ENCODE measurements at regions not wholly inside any gene's neighbourhood (a gene's known extent, or its start where the extent isn't known, plus 50 kb on each side); places are given as distances from the start of the nearest gene placed in this dataset.

DNA sequence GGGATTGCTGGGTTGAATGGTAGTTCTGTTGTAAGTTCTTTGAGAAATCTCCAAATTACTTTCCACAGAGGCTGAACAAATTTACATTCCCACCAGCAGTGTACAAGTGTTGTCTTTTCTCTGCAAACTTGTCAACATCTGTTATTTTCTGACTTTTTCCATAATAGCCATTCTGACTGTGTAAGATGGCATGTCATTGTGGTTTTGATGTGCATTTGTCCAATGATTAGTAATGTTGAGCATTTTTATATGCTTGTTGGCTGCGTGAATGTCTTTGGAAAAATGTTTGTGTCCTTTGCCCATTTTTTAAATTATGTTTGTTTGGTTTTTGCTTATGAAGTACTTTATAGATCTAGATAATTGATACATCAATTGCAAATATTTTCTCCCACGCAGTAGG, 1025.0 kb downstream of the JRKL start:
- no peak for DNase-seq (ENCODE audit: low read depth)

DNA sequence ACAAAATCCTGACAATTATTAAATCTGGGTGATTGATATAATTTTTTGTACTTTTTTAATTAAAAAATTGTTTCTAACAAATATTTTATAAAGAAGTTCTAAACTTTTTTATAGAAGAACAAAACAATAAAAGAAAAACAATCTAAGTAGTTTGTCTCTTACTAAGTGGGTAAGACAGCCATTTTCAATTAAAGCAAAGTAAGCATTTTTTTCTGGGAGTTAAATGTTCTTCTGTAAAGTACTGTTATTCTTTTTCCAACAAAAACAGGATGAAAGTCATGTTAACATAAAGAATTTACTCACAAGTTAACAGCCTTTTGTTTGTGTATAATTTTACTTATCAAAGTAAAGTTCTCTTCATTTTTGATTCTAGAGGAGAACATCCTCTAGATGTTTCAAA, 1029.9 kb downstream of the JRKL start:
- no peak for DNase-seq (ENCODE audit: low read depth)

DNA sequence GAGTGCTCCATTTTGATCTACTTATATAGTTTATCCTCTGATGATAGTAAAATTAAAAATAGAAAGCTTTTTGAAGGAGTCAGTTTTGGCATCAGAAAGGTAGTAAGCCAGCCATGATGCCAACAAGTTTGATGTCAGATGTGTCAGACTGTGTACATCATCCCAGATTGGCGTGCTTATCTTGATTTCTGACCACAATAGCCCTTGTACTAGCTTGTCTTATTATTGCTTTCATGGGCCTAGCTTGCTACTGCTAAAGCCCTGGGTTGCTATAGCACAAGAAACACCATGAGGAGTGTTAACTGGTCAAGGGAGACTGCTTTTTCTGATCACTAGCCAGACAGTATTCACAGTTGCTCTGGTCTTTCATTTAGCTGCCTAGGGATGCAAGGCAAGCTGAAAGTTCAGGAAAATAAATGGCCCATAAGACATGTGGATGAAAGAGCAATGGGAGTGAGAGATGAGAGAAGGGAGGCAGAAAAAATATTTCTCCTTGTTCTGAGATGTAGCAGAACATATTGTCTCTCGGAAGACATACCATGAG, 1038.5 kb downstream of the JRKL start:
- no peak for DNase-seq (ENCODE audit: low read depth)

DNA sequence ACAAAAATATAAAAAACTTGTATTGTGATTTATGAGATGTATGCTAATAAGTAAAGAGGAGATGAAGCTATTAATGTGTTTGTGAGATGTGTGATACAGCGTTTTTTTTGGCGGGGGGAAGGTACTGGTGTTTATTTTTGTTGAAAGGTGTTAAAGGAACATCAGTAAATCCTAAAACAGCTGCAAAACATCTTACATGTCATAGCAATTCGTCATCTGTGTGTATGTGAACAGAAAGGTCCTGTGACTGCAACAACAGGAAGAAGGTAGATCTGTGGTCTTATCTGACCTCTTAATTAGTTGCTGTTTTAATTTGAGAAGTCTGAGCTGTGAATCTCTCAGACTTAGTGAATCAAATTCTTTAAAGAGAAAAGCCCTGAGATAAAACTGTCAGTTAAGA, 1041.1 kb downstream of the JRKL start:
- DNase-seq (ENCODE audit: low read depth): no peak

DNA sequence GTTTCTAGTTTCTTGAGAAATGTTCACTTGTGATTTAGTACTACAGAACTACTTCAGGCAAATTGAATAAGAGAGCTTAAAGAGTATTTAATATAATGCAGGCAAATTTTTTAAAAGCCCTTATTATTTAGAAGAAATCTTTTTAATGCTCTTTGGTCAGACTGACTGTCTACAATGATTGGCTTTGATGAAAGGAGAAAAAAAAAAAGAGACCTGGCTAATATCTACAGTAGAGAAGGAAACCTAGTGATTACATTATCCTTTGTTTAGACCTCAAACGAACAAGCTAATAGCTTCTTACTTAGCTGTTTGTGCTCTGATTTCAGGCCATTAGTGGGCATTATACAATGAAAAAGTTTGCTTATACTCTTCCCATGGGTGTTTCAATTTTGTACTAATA, 1043.1 kb downstream of the JRKL start:
- no peak for DNase-seq (ENCODE audit: low read depth)

DNA sequence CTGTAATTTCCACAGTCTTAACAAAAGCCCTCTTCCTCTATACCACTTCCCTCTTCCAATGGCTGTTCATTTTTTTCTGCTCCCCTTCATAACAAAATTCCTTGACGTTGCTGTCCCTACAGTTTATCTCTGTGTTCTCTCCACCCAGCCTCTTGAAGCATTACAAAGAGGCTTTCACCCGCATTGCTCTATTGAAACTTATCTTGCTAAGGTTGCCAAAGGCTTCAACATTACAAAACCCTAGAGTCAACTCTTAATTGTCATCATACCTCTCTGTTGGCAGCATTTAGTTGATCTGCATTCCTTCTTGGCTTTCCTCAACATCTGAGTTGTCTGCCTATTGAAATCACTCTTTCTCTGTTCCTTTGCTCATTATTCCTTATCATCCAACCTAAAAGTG, 1055.7 kb downstream of the JRKL start:
- no peak for DNase-seq (ENCODE audit: low read depth)

DNA sequence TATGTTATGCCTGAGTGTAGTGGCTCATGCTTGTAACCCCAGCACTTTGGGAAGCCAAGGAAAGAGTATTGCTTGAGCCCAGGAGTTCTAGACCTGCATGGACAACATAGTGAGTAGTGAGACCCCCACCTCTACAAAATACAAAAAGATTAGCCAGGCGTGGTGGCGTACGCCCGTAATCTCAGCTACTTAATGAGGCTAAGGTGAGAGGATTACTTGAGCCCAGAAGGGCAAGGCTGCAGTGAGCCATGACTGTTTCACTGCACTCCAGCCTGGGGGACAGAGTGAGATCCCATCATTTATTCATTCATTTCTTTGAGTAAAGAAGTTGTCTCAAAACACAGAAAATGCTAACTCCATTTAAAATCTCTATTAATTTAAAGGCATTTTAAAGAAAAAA, 1061.6 kb downstream of the JRKL start:
- DNase-seq (ENCODE audit: low read depth): no peak

DNA sequence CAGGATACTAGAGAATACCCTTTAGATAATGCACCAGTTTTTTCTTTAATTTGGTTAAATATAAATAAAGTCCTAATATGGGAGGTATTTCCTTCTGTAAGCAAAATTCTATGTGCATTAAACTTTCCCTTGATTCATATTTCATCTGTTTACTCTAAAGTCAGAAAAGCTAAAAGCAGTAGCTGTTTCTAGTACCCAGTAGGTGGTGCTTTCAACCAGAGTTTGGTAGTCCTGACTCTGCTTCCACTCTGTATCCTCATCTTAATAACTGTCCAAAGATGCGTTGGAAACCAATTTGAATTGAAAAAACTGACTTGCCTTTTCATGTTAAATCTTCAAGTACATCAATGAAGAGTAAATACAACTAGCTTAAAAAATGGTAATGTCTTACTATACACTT, 1065.2 kb downstream of the JRKL start:
- DNase-seq (ENCODE audit: low read depth): no peak

DNA sequence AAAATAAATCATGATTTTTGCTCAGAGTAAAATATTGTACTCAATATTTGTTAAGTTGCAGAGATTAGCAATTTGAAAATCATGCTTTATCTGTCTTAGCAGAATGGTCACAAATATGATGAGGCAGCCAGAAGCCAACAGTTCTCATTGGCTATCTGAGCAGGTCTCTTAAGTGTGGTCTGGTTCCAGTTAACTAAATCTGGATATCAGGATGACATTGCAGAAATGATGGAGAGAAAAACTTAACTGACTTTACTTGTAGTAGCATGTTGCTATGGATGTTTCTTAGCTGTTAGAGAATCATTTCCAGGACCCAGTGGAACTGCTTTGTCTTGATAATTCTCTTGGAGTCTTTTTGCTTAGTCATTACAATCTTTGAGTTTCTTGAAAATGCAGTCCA, 1070.3 kb downstream of the JRKL start:
- no peak for DNase-seq (ENCODE audit: low read depth)

DNA sequence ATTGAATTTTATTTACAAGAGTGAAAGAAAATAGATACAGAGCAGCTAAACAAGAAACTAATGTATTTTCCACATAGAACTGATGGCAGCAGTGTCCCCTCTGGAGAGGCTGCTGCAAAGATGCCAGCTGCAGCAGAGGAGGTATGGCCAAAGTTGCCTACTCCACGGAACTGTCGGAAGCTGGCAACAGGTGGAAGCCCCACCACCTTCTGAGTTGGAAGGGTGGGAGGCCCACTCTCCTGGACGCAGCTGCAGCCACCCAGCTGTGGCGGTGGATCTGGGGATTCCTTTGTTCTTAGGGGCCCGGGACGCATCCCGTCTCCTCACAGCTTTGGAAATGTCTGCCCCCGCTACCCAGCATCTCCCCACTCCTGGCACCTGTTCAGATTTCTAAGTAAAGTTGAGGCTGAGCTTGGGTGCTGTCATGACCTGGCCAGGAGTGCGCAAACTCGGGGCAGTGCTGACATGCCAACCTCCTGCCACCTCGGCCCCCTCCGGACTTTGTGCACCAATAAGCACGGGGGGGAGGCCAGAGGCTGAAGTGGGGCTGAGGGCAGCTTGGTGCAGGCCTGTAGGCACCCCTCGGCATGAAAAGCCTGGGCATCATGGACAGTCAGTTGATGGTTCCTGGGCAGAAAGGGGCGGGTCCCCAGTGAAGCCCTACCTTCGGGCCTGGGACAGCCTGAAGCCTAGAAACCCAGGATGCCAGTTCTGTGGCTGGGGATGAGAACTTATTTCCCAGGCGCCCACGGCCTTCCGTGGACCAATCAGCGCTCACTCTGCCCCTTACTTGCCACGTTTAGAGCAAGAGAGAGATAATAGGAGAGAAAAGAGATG, 1071.4 kb downstream of the JRKL start:
- no peak for DNase-seq (ENCODE audit: low read depth)

DNA sequence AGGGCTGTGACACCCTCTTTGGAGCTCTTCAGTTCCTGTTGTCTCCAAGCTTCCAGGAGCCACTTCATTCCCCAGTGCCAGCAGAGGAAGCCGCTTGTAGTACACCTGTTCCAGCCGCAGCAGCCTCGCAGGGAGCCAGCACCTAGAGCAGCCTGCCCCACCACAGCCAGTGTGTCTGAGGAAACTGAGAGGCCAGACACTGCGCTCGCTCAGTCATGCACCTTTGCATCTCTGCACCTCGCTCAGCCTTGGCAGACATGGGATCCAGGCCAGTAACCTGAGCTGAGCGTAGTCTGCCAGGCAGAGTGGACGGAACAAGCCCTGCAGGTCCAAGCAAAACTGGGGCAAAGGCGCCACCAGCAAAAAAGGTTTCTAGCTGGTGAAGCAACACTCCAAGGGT, 1072.1 kb downstream of the JRKL start:
- DNase-seq (ENCODE audit: low read depth): no peak

DNA sequence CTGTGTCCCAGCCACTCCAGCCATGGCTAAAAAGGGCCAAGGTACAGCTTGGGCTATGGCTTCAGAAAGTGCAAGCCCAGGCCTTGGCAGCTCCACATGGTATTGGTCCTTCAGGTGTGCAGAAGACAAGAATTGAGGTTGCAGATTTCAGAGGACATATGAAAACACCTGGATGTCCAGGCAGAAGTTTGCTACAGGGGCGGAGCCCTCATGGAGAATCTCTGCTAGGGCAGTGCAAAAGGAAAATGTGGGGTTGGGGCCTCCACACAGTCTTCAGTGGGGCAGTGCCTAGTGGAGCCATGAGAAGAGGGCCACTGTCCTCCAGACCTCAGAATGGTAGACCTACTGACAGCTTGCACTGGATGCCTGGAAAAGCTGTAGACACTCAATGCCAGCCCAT, 1074.1 kb downstream of the JRKL start:
- no peak for DNase-seq (ENCODE audit: low read depth)

DNA sequence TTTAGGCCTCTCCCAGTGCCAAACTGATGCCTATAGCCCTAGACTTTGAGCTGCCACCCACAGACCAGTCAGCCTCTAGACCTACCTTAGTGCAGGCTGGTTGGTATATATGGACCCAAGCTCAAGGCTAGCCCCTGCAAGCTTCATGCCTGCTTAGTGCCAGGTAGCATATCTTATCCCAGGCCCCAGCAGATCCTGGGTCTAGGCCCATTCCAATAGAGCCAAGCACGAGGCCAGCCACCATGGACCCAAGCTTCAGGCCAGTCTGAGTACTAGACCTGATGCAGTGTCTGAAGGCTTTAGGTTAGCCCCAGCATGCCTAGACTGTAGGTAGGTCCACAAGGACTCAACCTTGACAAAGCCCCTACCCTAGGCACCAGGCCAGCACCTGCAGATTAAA, 1081.7 kb downstream of the JRKL start:
- DNase-seq (ENCODE audit: low read depth): no peak

DNA sequence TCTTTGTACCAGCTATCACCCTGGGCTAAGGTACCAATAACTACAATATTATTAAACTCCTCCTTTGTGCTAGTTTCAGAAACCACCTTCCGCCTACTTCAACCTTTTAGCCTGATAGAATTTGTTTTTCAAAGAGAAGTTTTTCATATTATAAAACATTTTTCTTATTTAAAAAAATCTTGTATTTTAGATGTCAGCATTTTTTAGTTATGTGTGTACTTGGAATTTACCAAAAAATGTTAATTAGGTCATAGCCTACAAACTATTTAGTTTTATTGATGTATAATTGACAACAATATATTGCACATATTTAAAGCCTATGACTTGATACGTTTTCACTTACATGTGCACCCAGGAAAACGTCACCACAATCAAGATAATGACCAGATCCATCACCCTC, 1097.6 kb downstream of the JRKL start:
- no peak for DNase-seq (ENCODE audit: low read depth)

DNA sequence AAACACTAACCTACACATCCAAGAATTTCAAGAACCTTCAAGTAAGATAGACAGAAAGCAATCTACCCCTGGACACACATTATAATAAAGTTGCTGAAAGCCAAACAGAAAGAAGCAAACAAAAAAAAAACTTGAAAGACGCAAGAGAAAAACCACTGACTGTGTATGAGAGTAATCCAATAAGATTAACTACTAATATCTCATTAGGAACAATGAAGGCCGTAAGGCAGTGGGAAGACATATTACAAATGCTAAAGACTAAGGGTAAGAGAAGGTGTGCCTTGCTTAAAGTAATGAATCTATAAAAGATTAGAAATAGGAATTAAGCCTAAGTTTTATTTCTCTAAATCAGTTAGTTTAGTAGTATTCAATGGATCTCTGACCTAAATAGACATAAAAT, 1109.1 kb downstream of the JRKL start:
- no peak for DNase-seq (ENCODE audit: low read depth)

DNA sequence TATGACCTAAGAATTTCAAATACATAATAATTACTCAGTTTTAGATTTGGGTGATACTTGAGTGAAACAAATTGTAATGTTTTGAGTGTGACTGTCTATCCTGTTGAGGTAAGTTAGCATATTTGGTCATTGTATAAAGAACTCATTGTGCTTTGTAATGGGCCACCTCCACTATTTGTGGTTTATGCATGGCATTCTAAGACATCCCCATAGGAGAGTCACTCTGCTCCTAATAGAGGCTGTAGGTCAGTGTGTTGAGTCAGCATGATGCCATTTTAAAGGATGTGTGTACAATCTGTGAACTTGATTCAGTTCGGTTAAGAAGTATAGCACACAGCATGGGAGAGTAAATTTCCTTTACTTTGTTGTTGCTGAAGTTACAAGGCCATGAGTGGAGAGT, 1112.4 kb downstream of the JRKL start:
- DNase-seq (ENCODE audit: low read depth): no peak

DNA sequence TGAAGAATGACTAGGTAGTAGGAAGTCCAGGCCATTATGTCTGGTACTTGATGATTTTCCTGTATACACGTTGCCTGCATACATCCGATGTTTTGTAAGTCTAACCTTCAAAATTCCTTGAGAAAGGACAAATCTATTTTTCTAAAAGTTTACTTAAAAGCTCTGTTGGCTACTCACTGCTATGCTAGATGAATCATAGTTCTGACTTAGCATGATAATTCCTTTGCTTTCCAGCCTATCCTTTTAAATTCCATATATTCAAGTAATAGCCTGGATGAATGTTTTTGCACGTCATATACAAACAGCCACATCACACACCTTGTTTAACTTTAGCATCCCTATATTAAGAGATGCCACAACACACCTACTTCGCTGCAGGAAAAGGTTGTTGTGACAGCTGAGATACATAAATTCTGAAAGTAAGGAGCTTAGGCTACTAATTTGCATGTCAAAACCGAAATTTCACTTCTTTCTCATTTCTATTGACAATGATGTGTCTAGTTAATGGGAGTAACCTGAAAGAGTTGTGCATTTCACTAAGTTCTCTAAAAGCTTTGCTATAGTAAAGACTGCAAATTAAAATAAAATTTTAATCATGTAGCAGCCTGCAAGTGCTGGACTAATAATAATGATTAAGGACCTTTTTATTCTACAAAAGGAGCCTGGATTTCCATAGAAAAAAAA, 1116.4 kb downstream of the JRKL start:
- no peak for DNase-seq (ENCODE audit: low read depth)

DNA sequence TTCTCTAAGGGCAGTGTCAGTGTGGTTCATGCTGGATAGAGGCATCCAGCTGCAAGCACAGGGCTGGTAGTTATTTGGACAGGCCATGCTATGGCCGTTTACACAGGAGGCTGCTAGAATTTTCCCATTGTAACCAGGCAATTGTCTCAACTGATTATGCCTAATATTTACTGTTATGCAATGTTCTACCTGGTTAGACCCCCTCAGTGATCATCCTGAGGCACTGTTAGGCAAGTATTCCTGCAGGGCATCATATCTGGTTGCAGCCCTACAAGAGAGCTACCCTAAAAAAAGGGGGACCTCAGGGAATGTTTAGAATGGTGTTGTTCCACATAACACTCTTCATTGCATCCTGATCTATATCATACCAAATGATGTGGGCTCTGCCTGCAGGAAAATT, 1124.6 kb downstream of the JRKL start:
- DNase-seq (ENCODE audit: low read depth): no peak

DNA sequence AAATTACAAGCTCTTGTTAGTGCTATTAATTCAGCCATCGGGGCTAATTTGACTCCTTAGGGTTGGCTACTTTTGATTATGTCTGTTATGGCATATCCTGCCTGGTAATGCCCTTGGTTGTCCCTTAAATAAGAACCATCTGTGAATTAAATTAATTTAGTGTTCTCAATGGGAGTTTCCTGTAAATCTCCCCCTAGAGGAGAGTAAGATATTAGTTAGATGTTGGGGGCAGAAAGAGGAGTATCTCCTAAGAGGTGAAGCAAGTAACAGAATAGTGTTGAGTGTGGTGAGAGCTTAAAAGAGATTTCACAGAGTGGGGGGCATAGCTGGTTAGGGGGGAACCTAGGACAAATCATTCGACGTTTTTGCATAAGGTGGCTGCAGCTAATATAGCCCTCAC, 1126.9 kb downstream of the JRKL start:
- no peak for DNase-seq (ENCODE audit: low read depth)

DNA sequence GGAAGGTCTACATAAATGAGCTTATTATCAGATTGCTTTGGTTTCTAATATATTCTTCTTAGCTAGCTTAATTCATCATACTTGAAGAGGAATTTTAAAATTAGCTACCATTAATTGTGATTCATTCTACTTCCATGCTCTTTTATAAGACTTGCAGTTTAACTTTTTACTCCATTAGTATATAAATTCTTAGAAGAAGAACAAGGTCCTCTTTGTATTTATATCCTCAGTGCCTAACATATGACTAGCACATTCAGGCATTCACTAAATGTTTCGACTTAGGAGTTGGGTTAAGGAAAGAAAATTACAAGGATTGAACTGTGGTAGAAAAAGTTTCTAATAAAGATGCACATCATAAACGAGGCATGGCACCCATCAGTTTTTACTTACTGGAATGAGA, 1135.5 kb downstream of the JRKL start:
- no peak for DNase-seq (ENCODE audit: low read depth)

DNA sequence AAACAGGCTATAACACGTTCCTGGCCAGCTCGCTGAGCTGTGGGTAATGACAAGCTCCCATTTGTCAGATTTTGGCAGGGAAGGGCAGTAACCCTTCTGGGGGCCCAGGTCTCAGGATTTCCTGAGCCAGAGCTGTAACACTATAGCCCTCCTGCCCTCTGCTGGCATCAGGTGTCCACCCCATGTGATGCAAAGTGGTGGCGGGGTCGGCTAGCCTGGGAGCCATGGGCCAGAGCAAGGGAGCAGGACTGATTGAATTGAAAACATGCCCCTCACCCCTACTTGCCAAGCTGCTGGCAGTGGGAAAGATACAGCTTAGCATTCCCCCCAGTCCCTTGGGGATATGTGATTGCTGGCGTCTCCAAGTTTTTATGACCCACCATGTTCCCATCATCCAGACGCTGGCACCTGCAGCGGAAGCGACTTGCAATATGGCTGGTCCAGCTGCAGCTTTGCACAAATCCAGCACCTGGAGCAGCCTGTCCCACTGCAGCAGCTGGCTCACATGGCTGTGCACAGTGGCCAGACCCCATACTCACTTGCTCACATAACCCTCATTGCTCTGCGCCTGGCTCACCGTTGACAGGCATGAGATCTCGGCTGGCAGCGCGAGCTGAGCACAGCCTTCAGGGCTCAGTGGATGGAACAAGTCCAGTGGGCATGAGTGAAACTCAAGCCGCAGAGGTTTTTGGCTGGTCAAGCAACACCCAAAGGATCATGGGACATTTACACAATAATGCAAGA, 1147.8 kb downstream of the JRKL start:
- DNase-seq (ENCODE audit: low read depth): no peak

DNA sequence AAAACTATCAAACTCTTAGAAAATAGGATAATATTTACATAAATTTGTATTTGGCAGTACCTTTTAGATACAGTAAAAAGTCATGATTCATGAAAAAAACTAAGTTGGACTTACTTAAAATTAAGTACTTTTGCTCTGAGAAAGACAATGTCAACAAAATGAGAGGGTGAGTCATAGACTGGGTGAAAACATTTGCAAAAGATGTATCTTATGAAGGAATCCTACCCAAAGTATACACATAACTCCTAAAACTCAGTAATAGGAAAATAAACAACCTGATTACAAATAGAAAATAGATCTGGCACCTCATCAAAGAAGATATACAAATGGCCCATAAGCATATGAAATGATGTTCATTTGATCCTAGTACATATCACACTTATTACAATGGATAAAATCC, 1154.6 kb downstream of the JRKL start:
- DNase-seq (ENCODE audit: low read depth): no peak

DNA sequence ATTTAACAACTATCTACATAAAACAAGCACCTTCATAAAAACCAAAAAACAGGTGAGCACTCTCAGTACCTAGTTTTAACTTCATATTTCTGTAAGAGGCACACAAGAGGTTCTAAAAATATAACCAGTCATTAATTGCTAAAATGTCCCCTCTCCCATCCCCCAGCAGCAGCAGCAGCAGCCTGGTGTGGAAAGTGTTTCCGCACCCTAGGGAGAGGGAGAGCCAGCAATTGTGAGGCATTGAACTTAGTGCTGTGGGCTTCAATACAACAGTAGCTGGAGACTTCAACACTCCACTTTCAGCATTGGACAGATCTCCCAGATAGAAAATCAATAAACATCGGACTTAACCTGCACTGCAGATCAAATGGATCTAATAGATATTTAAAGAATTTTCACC, 1158.5 kb downstream of the JRKL start:
- no peak for DNase-seq (ENCODE audit: low read depth)

Measured in Daoy (cell line).